Endothelial cell of umbilical vein (primary cell): ENCODE measurements at regions not wholly inside any gene's neighbourhood (a gene's known extent, or its start where the extent isn't known, plus 50 kb on each side); places are given as distances from the start of the nearest gene placed in this dataset.

Source experiments
- BruUV-seq: library from RNA; stranded (reverse); fragments of 400-500 nt; replicated peaks from 2 replicates; lab custom pipeline; 2021; lab: Mats Ljungman, UMichigan
- CTCF ChIA-PET: fragments of 300-600, 350-600 bp; sonication (Branson Sonifier 250); formaldehyde crosslinking; loops from one replicate; lab custom pipeline; 2021; ENCODE audit warnings: antibody characterized with exemption, inconsistent platforms; lab: Charles Lee
- POLR2A ChIA-PET: fragments of 300-600, 350-600 bp; sonication (Branson Sonifier 250); formaldehyde crosslinking; loops from one replicate; lab custom pipeline; 2021; ENCODE audit warnings: antibody characterized with exemption, inconsistent platforms; lab: Charles Lee
- DNase-seq: peaks from one replicate; pipeline ENCODE4 v3.0.0-alpha.2; 2011; ENCODE audit warnings: low read depth, low spot score
- FAIRE-seq: peaks from 2 replicates; lab custom pipeline; 2011; peaks lifted over from hg19 to GRCh38; lab: Jason Lieb, UNC
- H2AFZ ChIP-seq: 2 replicates; pipeline ENCODE4 v1.6.0; 2012; ENCODE audit warnings: low read depth, low read length, control low read depth, inconsistent platforms
- H3K27ac ChIP-seq: 2 replicates; pipeline ENCODE4 v1.5.1; 2011; ENCODE audit warnings: low read depth, mild to moderate bottlenecking, control low read depth, low read length, moderate library complexity; ENCODE audit not compliant: insufficient read depth
- H3K27me3 ChIP-seq, 2 experiments: 2 replicates each; pipeline versions ENCODE4 v1.6.0 to v1.6.1; 2011; ENCODE audit warnings: low read length in 2 of 2, mixed read lengths in 1 of 2; ENCODE audit not compliant: control insufficient read depth in 2 of 2, insufficient read depth in 2 of 2
- H3K36me3 ChIP-seq, 2 experiments: 2 replicates in 1 of 2; 3 replicates in 1 of 2; pipeline ENCODE4 v1.5.1; 2011; ENCODE audit warnings: low read length in 2 of 2, mild to moderate bottlenecking in 1 of 2, moderate library complexity in 1 of 2; ENCODE audit not compliant: control insufficient read depth in 2 of 2, insufficient read depth in 2 of 2; ENCODE audit errors: extremely low read depth in 1 of 2
- H3K4me1 ChIP-seq: 3 replicates; pipeline ENCODE4 v1.5.1; 2011; ENCODE audit warnings: mild to moderate bottlenecking, low read length; ENCODE audit not compliant: control insufficient read depth, insufficient read depth; ENCODE audit errors: extremely low read depth
- H3K4me2 ChIP-seq: 2 replicates; pipeline ENCODE4 v1.6.1; 2011; ENCODE audit warnings: low read length, control low read depth, mixed read lengths; ENCODE audit not compliant: insufficient read depth
- H3K4me3 ChIP-seq, 3 experiments: fragments of 200-600 bp in 1 of 3; sonication (generic), shearing (Covaris generic) in 1 of 3; replicated peaks in 1 of 3; 2 replicates each; pipeline ENCODE4 v1.5.1; 2011 to 2016; ENCODE audit warnings: control low read depth in 3 of 3, low read length in 3 of 3, mild to moderate bottlenecking in 2 of 3, inconsistent platforms in 1 of 3, low read depth in 1 of 3, moderate library complexity in 1 of 3; ENCODE audit not compliant: insufficient read depth in 1 of 3
- H3K79me2 ChIP-seq: 2 replicates; pipeline ENCODE4 v1.6.0; 2012; ENCODE audit warnings: low read length, inconsistent platforms; ENCODE audit not compliant: control insufficient read depth, insufficient read depth
- H3K9ac ChIP-seq: replicated peaks from 2 replicates; pipeline ENCODE3; 2011; ENCODE audit warnings: low read length, control low read depth; ENCODE audit not compliant: insufficient read depth; ENCODE audit errors: extremely low read depth
- H3K9me1 ChIP-seq: replicated peaks from 3 replicates; pipeline ENCODE4 v1.6.0; 2011; ENCODE audit warnings: mild to moderate bottlenecking, low read length; ENCODE audit not compliant: control insufficient read depth, insufficient read depth; ENCODE audit errors: extremely low read depth
- H3K9me3 ChIP-seq: replicated peaks from 2 replicates; pipeline ENCODE4 v1.5.1; 2012; ENCODE audit warnings: low read length, inconsistent platforms; ENCODE audit not compliant: control insufficient read depth, insufficient read depth
- H4K20me1 ChIP-seq: replicated peaks from 2 replicates; pipeline ENCODE3; 2011; ENCODE audit warnings: mild to moderate bottlenecking, low read length; ENCODE audit not compliant: control insufficient read depth, insufficient read depth; ENCODE audit errors: extremely low read depth
- CTCF ChIP-seq, 2 donors: IDR thresholded peaks; 1 replicate in 1 of 2; 2 replicates in 1 of 2; pipeline ENCODE4 v1.5.1; 2011; ENCODE audit warnings: low read length in 2 of 2, mild to moderate bottlenecking in 2 of 2, moderate library complexity in 2 of 2, control low read depth in 1 of 2, inconsistent platforms in 1 of 2, low read depth in 1 of 2; ENCODE audit not compliant: insufficient read depth in 1 of 2; ENCODE audit errors: extremely low read depth in 1 of 2
- EZH2 ChIP-seq: IDR thresholded peaks from 2 replicates; pipeline ENCODE4 v1.6.1; 2012; ENCODE audit warnings: borderline replicate concordance, low read depth, mild to moderate bottlenecking, moderate library complexity, low read length, inconsistent platforms; ENCODE audit not compliant: severe bottlenecking
- FOS ChIP-seq: IDR thresholded peaks from 2 replicates; pipeline ENCODE4 v1.6.1; 2011; ENCODE audit warnings: mild to moderate bottlenecking, low read length, moderate library complexity, borderline replicate concordance; ENCODE audit not compliant: insufficient read depth
- GATA2 ChIP-seq: IDR thresholded peaks from 2 replicates; pipeline ENCODE4 v1.7.0; 2011; ENCODE audit warnings: low read depth, mild to moderate bottlenecking, moderate library complexity, mixed read lengths, low read length; ENCODE audit not compliant: insufficient read length, insufficient read depth
- JUN ChIP-seq: IDR thresholded peaks from 2 replicates; pipeline ENCODE4 v1.6.1; 2011; ENCODE audit warnings: borderline replicate concordance, low read depth; ENCODE audit not compliant: insufficient read length, insufficient read depth
- MYC ChIP-seq: IDR thresholded peaks from one replicate; pipeline ENCODE4 v1.6.1; 2011; ENCODE audit warnings: mild to moderate bottlenecking, low read depth, low read length
- POLR2A ChIP-seq: IDR thresholded peaks from 2 replicates; pipeline ENCODE4 v1.6.1; 2012; ENCODE audit warnings: low read depth, mild to moderate bottlenecking, control low read depth, low read length
- POLR2AphosphoS5 ChIP-seq: IDR thresholded peaks from 2 replicates; pipeline ENCODE4 v1.6.1; 2012; ENCODE audit warnings: low read depth, mild to moderate bottlenecking, control low read depth, low read length, moderate library complexity; ENCODE audit not compliant: insufficient read depth
- dilution Hi-C: fragments of 300-500 bp; cut with MboI; formaldehyde crosslinking; loops from one replicate; pipeline ENCODE4 v1.15.0; 2019; ENCODE audit warnings: low sequenced_read_pairs; ENCODE audit not compliant: extremely low pct_ligation_motif_present
- intact Hi-C: fragments of 100-400 bp; cut with micrococcal nuclease; formaldehyde crosslinking; loops from one replicate; pipeline ENCODE4 v1.10.0; 2022
- TF ChIP-seq, protein P1 (sequence below): IDR thresholded peaks from 2 replicates; pipeline ENCODE4 v1.6.1; 2011; ENCODE audit not compliant: insufficient read depth, insufficient read length

GRCh38 chr7:113550966-113551365, 367.8 kb downstream of the PPP1R3A start:
- H3K9me3 ChIP-seq: no peaks in the 10 kb centered on the region
- no peak overlapping the region for H3K4me3 ChIP-seq
- BruUV-seq: no TSS peak
- no peak overlapping the region for H3K27ac ChIP-seq
- H3K4me2 ChIP-seq: no peak overlapping the region
- TF ChIP-seq EZH2: no peak
- TF ChIP-seq POLR2AphosphoS5: no peak
- TF ChIP-seq, protein P1, sequence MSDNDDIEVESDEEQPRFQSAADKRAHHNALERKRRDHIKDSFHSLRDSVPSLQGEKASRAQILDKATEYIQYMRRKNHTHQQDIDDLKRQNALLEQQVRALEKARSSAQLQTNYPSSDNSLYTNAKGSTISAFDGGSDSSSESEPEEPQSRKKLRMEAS: no peak
- no peak for TF ChIP-seq POLR2A
- TF ChIP-seq CTCF (IDR thresholded peaks at IDR 0.05; ENCODE audit: extremely low read depth in 1 of 2, insufficient read depth in 1 of 2, low read depth in 1 of 2, low read length in 2 of 2): no peak
- no peak for TF ChIP-seq GATA2
- no peak for TF ChIP-seq FOS
- TF ChIP-seq JUN: no peak
- no peak for TF ChIP-seq MYC
- H4K20me1 ChIP-seq: no peaks in the 10 kb centered on the region
- ChIA-PET POLR2A (no interaction called here), CTCF (no interaction called here)
- no peaks in the 10 kb centered on the region for H3K9me1 ChIP-seq
- dilution Hi-C loops: no loop called here
- H2AFZ ChIP-seq: no peak overlapping the region
- no peaks in the 10 kb centered on the region for H3K27me3 ChIP-seq
- FAIRE-seq: no peak
- no peaks in the 10 kb centered on the region for H3K36me3 ChIP-seq
- H3K79me2 ChIP-seq: no peaks in the 10 kb centered on the region
- DNase-seq: no peak
- intact Hi-C loops: no loop called here
- no peaks in the 10 kb centered on the region for H3K4me1 ChIP-seq
- no peak overlapping the region for H3K9ac ChIP-seq
